BE2C (cell line): ENCODE measurements at regions not wholly inside any gene's neighbourhood (a gene's known extent, or its start where the extent isn't known, plus 50 kb on each side); places are given as distances from the start of the nearest gene placed in this dataset.

ENCODE experiments used
- DNase-seq: peaks from one replicate; pipeline ENCODE4 v3.0.0-alpha.2; 2020
- H3K27me3 ChIP-seq: fragments of 250-450 bp; sonication (Bioruptor Pico); 2 replicates; pipeline ENCODE4 v1.5.1; 2020; ENCODE audit warnings: mild to moderate bottlenecking
- H3K36me3 ChIP-seq: fragments of 250-450 bp; sonication (Bioruptor Pico); 2 replicates; pipeline ENCODE4 v1.5.1; 2020; ENCODE audit warnings: mild to moderate bottlenecking
- H3K4me1 ChIP-seq: fragments of 250-450 bp; sonication (Bioruptor Pico); 2 replicates; pipeline ENCODE4 v1.5.1; 2020
- H3K4me3 ChIP-seq: 2 replicates; pipeline ENCODE4 v1.5.1; 2011; ENCODE audit warnings: low read depth, low read length
- H3K9me3 ChIP-seq: fragments of 250-450 bp; sonication (Bioruptor Pico); 2 replicates; pipeline ENCODE4 v1.5.1; 2020
- TF ChIP-seq, protein P1 (sequence below): IDR thresholded peaks from 2 replicates; pipeline ENCODE4 v1.5.1; 2012; ENCODE audit warnings: mild to moderate bottlenecking, low read depth, low read length

GRCh38 chr15:31758126-31758525, 272.2 kb upstream of the CHRNA7 start:
- Histone ChIP-seq H3K4me3 (no peak overlapping the region), H3K36me3 (no peaks in the 10 kb centered on the region), H3K9me3 (no peaks in the 10 kb centered on the region), H3K4me1 (0 out of 2 replicates have a peak, but pooled peaks cover 4% of the 10 kb centered on the region), H3K27me3 (peaks cover 2% of the 10 kb centered on the region; the same call in 1 of the 2 replicates)
- TF ChIP-seq, protein P1, sequence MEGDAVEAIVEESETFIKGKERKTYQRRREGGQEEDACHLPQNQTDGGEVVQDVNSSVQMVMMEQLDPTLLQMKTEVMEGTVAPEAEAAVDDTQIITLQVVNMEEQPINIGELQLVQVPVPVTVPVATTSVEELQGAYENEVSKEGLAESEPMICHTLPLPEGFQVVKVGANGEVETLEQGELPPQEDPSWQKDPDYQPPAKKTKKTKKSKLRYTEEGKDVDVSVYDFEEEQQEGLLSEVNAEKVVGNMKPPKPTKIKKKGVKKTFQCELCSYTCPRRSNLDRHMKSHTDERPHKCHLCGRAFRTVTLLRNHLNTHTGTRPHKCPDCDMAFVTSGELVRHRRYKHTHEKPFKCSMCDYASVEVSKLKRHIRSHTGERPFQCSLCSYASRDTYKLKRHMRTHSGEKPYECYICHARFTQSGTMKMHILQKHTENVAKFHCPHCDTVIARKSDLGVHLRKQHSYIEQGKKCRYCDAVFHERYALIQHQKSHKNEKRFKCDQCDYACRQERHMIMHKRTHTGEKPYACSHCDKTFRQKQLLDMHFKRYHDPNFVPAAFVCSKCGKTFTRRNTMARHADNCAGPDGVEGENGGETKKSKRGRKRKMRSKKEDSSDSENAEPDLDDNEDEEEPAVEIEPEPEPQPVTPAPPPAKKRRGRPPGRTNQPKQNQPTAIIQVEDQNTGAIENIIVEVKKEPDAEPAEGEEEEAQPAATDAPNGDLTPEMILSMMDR = no peak
- DNase-seq = peak; percentile 74

DNA sequence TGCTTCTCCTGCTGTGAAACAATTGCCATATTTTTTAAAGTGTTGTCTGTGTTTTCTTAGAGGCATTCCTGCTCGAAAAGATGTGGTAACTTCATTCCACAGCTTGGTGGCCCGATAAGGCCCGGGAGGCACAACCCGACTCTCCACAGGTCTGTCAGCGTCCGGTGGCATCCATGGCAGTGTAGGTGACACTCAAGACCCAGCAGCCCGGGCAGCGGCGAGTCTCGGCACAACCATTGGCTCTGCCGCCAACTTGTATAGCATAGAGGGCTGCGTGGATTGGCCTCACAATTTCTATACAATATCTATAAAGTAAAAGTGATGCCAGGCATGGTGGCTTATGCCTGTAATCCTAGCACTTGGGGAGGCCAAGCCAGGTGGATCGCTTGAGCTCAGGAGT, 262.3 kb upstream of the CHRNA7 start:
- Histone ChIP-seq H3K4me1 (no peaks in the 10 kb centered on the region), H3K9me3 (no peaks in the 10 kb centered on the region), H3K27me3 (peaks cover 8% of the 10 kb centered on the region), H3K36me3 (no peaks in the 10 kb centered on the region), H3K4me3 (no peak overlapping the region)
- TF ChIP-seq, protein P1 = no peak
- DNase-seq = no peak

GRCh38 chr15:31774045-31774444, 256.3 kb upstream of the CHRNA7 start:
- TF ChIP-seq, protein P1 = no peak
- Histone ChIP-seq H3K36me3 (no peaks in the 10 kb centered on the region), H3K9me3 (no peaks in the 10 kb centered on the region), H3K27me3 (peaks cover 23% of the 10 kb centered on the region), H3K4me1 (no peaks in the 10 kb centered on the region), H3K4me3 (no peak overlapping the region)
- no peak for DNase-seq

DNA sequence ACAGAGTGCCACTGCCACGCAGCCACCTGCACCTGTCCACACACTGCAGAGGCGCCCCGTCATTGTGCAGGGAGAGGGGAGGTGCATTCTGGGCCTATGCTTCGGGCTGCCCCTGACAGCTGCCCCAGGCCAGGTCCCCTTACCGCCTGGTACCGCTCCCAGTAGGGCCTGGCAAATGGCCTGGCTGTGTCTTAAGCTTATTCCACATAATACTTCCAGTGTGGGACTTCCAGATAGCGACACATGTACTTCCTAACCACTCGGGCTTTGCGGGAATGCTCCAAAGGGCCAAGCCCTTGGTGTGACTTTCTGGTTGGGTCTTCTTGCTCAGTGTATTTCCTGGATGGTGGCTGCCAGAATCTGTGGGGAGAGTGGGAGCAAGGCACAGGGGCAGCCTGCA, 254.3 kb upstream of the CHRNA7 start:
- no peak for DNase-seq
- Histone ChIP-seq H3K9me3 (no peaks in the 10 kb centered on the region), H3K4me3 (no peak overlapping the region), H3K4me1 (no peaks in the 10 kb centered on the region), H3K36me3 (no peaks in the 10 kb centered on the region), H3K27me3 (peaks cover 25% of the 10 kb centered on the region)
- TF ChIP-seq, protein P1 = no peak

DNA sequence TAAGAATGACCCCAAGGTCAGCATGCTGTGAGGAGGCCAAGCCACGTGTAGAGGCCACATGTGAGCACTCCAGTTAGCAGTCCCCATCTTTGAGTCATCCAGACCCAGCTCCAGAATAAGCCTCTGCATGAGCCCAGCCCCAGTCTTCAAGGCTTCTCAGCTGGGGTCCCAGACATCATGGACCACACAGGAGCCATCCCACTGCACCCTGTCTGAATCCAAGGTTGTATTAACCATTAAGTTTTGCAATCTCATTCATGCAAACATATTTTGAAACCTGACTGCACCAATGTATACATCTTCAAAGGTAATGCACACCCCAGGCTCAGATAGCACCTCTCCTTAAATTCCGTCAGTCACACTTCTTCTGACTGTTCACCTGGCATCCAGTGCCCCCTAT, 249.1 kb upstream of the CHRNA7 start:
- peaks cover 23% of the 10 kb centered on the region for H3K27me3 ChIP-seq
- no peaks in the 10 kb centered on the region for H3K4me1 ChIP-seq
- no peak overlapping the region for H3K4me3 ChIP-seq
- no peaks in the 10 kb centered on the region for H3K9me3 ChIP-seq
- H3K36me3 ChIP-seq = no peaks in the 10 kb centered on the region
- TF ChIP-seq, protein P1 = no peak
- DNase-seq = no peak

- Histone ChIP-seq H3K9me3 (no peaks in the 10 kb centered on the region), H3K4me3 (no peak overlapping the region), H3K4me1 (no peaks in the 10 kb centered on the region), H3K36me3 (no peaks in the 10 kb centered on the region), H3K27me3 (peaks cover 22% of the 10 kb centered on the region)
- DNase-seq = no peak
- TF ChIP-seq, protein P1 = no peak
Measured at GRCh38 chr15:31782016-31782783, 248.1 kb upstream of the CHRNA7 start.
